IPS DF 4.7 (cell line): ENCODE measurements at regions not wholly inside any gene's neighbourhood (a gene's known extent, or its start where the extent isn't known, plus 50 kb on each side); places are given as distances from the start of the nearest gene placed in this dataset.
"Not testable (repeated sequence)": the region's sequence is repeated elsewhere in the genome, so short reads cannot be mapped to it uniquely, and the experiment has no call there.

ENCODE experiments used
- DNase-seq: peaks from one replicate; pipeline ENCODE4 v3.0.0-alpha.2; 2013; ENCODE audit warnings: low spot score; ENCODE audit errors: extremely low read depth

- no peak for DNase-seq
Measured at GRCh38 chr15:69857686-69858391, 239.9 kb downstream of the TLE3 start.

GRCh38 chr15:69858456-69858855 lies 239.3 kb downstream of the TLE3 start:
- DNase-seq, result no peak

DNA sequence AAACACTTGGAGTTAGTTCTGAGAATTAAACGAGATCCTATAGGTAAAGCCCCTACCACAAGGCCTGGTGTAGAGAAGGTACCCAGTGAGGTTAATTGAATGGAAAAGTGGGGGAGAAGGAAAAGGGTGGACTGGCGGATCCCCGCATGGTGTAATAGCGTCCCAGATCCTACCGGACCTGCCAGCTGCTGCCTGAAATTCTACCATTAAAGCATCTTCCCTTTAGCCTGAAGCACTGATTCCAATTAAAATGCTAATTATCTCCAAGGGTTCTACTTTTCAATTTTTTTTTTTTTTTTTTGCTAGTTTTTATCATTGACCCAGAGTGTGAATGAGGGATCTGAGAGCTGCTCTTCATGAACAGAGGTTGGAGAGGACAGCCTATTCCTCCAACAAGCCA lies 237.9 kb downstream of the TLE3 start:
- no peak for DNase-seq

DNA sequence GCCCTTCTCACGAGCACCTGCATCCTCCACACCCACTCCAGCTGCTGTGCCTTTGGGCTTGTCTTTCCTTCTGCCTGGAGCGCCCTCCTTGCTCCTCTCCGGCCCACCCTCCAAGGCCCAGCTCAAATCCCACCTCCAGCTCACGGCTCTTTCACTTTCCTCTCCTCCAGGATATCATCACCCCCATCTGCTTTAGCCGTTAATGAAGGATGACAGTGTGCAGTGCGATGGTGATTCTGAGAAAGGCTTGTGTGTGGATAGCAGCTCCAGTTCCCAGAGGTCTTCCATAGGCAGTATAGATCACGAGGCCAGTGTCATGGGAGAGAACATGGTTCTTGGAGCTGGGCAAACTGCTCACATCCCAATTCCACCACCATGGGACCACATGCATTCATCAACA lies 237.4 kb downstream of the TLE3 start:
- DNase-seq, result no peak

DNA sequence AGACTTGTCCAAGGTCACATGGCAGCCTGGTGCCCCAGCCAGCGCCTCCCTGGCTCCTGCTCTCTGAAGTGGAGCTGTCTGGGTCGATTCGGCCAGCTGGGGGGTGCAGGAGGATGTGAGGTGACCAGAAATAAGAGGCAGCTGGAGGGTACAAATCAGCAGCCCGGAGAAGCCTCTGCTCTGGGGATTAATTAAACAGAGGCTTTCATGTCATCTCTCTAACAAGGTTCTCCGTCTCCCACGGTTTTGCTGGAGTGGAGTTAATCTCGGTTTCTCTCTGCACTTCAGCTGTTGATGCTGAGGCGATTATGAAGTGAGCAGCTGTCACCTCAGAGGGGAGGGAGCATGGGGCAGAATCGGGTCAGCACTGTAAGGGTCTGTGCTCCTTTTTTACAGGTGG lies 236.8 kb downstream of the TLE3 start:
- DNase-seq, result no peak

DNA sequence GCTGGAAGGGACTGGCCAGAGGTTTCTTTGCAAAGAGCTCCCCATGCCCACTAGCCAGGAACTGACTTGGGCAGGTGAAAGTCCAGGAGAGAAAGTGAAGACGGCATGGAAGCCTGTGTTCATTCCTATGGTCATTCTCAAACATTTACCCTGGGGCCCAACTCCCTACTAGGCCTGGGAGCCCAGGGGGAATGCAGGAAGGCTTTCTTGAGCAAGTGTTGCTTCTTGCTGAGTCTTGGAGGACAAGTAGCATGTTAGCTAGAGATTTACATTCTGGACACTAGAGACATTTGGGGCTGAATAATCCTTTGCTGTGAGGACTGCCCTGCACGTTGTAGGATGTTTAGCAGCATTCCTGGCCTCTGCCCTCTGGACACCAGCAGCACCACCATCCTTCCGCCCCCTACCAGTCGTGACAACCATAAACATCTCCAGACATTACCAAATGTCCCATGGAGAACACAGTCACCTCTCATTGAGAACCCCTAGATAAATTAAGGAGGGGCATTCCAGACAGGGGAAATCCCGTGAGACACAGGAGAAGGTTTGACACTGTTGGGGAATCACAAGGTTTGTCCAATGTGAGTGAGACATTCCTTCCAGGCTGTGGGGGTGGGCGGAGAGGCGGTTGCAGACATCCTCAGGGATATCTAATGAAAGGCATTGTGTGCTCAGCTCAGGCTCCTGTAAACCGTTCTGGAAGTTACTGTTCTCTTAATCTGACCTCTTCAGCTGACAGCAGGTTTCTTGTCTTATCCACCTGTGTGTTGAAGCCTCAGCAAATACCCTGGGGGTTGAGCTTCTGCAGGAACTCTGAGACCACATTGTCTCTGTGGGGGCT lies 236.2 kb downstream of the TLE3 start:
- no peak for DNase-seq

DNA sequence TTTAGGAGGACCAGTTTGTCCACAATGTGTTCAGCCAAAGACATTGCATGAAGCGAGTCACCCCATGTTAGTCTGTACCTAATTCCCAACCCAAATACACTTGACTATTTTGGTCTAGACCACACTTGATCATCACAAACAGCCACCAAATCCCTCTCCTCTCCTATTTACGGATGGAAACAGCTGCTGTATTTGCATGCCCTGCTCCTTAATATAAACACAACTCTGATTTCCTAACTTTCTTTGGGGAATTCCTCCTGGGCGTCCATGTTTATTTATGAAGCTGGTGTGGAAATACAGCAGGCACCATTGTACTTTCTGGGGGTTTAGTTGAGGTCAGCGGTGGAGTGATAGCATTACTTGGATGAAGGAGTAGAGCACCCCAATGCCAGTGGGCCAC lies 235.2 kb downstream of the TLE3 start:
- no peak for DNase-seq

DNA sequence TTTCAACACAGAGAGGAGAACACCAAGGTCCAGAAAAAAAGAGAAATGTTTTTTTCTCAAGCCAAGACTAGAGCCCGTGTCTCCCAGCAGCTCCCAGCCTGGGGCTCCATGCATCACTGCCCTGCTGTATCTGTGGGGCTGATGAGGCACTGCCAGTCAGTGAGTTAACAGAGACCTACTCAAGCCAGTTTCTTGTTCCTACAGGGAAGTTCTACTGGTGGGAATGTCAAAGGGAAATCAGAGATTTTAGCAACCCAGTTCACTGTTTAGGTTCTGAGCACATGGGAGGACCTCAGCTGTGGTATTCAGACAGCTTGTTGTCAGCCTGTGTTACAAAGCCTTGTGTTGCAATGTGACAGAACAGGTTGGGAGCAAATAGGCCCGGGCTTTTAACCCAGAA lies 234.3 kb downstream of the TLE3 start:
- no peak for DNase-seq

DNA sequence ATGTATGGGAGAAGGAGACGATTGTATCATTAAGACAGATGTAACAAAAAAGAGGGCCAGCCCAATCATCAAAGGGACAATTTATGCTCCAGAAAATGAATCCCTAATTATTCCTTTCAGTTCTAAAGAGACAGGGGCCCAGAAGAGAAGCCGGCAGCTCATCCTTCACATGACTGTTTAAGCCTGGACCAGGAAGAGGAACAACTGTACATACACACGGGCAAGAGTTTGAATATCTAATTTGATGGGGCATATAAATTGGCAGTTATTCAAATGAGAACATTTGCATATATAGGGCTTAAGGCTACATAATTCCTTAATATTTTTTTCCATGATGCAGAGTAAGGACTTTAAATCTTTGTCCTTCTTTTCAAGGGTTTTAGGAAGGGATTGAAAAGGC lies 232.3 kb downstream of the TLE3 start:
- DNase-seq, result no peak

DNA sequence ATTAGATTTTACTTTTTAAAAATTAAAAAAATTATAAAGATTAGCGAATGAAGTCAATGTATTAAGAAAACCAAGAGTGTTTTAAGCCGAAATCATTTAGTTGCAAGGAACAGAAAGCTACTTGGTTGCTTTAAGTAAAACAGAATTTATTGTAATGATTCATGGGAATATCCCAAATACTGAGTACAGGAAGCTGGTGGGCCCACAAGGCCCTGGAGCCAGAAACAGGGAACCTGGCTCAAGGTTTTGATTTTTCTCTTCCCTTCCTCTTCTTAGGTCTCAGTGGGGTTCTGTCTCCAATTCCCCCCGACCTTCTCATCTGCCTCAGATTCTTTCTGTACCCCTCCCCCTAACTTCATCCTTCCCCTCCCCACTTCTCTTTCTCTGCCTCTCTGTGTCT lies 229.0 kb downstream of the TLE3 start:
- DNase-seq, result no peak

- no peak for DNase-seq
Measured at GRCh38 chr15:69869291-69869690, 228.4 kb downstream of the TLE3 start.

DNA sequence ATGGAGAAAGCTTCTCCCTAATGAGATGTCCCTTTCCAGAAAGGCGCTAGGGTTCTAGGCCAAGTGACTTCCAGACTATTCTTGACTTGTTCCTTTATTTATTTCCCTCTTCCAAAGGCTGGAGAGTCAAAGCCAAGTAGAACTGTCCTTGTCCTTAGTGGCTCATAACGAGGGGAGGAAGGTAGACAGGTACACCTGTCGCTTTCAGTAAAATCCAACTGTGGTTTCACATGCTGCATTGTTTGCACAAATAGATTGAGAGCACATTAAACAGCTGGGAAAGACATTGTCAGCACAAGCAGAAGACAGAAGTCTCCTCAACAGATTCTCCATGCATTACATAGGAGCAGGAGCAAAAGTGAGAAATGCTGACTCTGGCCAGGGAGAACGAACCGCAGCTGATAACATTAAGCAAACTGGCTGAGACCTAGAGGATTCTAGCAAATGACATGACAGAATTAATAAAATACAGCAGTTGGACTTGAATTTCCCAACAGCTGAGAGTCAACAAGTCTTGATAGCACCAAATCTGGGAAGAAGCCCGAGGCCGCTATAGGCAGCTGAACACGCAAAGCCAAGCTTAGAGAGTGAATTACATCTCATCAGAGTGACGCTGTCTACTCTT lies 227.7 kb downstream of the TLE3 start:
- DNase-seq, result no peak

- no peak for DNase-seq
Measured at GRCh38 chr15:69871511-69872134, 226.1 kb downstream of the TLE3 start.

GRCh38 chr15:69873807-69874206 lies 223.9 kb downstream of the TLE3 start:
- no peak for DNase-seq

- no peak for DNase-seq
Measured at GRCh38 chr15:69874321-69874720, 223.4 kb downstream of the TLE3 start.

DNA sequence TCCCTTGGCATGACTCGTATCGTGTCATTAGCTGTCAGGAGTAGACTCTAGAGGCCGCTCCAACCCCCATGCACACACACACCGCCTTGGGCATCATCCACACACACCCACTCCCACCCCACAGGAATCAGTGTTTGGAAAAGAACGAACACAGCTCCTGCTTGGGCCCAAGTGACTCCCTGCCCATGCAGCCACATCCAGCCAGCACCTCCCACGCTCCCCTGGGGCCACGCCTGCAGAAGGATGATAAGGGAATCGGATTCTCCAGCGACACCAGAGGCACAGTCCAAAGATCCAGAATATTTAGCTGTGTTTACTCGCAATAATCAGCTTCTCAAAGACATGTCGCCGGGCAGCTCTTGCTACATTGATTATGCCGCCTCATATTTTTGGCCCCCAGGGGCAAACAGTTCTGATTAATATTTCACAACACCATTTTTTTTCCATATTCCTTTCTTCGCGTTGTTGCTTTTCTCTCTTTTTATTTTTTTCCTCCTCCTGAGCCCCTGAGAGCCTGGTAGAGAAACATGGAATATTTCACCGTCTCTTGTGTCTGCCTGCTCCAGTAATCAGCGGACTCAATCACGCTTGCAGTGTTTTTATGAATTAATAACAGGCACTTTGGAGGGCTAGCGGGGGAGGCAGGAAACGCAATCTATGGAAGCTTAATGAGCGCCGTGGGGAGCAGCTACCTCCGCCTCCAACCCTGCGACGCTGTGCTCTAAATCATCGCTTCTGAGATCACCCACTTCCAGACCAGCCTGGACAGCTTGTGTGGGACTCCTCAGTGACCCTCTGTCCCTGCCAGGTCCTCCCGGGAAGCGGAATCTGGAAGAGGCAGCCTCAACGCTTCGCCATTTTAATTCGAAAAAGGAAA lies 221.4 kb downstream of the TLE3 start:
- no peak for DNase-seq

DNA sequence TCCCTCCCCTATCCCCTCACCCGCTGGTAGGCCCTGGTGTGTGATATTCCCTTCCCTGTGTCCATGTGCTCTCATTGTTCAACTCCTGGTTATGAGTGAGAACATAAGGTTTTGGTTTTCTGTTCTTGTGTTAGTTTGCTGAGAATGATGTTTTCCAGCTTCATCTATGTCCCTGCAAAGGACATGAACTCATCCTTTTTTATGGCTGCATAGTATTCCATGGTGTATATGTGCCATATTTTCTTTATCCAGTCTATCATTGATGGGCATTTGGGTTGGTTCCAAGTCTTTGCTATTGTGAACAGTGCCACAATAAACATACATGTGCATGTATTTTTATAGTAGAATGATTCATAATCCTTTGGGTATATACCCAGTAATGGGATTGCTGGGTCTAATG lies 217.8 kb downstream of the TLE3 start:
- DNase-seq, result not testable (repeated sequence)

DNA sequence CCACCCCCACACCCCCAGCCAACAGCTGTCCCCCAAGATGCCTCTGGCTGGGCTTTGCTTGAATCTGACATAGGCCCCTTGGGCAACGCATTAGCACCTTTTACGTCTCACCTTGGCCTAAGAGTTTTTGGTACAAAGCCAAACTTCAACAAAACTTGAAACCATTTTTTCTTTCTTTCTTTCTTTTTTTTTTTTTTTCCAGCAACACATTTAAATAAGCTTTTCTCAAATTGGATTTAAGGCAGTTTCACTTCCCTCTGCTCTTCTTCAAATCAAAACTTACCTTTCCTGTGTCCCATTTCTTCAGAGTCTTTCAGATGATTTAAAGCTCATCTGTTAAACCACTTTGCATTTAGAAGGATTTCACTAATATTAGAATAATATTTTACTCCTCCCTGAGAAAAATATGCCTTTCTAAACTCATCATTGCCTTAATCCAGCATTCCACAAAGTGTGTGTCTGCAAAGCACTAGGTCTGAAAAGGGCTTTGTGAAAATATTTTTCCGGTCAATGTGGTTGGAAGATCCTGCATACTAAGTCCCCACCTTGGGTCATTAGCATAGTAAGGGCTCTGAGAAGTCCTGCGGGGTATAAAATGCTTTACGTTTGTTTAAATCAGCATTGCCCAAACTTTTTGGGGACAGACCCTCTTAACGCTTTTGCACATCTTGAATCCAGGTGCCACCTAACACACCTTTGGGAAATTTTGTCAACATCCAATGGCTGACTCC lies 217.0 kb downstream of the TLE3 start:
- DNase-seq, result no peak

GRCh38 chr15:69881302-69881670 lies 216.4 kb downstream of the TLE3 start:
- DNase-seq, result no peak

GRCh38 chr15:69881766-69882165 lies 216.0 kb downstream of the TLE3 start:
- no peak for DNase-seq
